Endothelial cell of umbilical vein (primary cell): ENCODE measurements at regions not wholly inside any gene's neighbourhood (a gene's known extent, or its start where the extent isn't known, plus 50 kb on each side); places are given as distances from the start of the nearest gene placed in this dataset.

Experiments used
- BruUV-seq: library from RNA; stranded (reverse); fragments of 400-500 nt; replicated peaks from 2 replicates; lab custom pipeline; 2021; lab: Mats Ljungman, UMichigan
- CTCF ChIA-PET: fragments of 300-600, 350-600 bp; sonication (Branson Sonifier 250); formaldehyde crosslinking; loops from one replicate; lab custom pipeline; 2021; ENCODE audit warnings: antibody characterized with exemption, inconsistent platforms; lab: Charles Lee
- POLR2A ChIA-PET: fragments of 300-600, 350-600 bp; sonication (Branson Sonifier 250); formaldehyde crosslinking; loops from one replicate; lab custom pipeline; 2021; ENCODE audit warnings: antibody characterized with exemption, inconsistent platforms; lab: Charles Lee
- DNase-seq: peaks from one replicate; pipeline ENCODE4 v3.0.0-alpha.2; 2011; ENCODE audit warnings: low read depth, low spot score
- FAIRE-seq: peaks from 2 replicates; lab custom pipeline; 2011; peaks lifted over from hg19 to GRCh38; lab: Jason Lieb, UNC
- H2AFZ ChIP-seq: 2 replicates; pipeline ENCODE4 v1.6.0; 2012; ENCODE audit warnings: low read depth, low read length, control low read depth, inconsistent platforms
- H3K27ac ChIP-seq: 2 replicates; pipeline ENCODE4 v1.5.1; 2011; ENCODE audit warnings: low read depth, mild to moderate bottlenecking, control low read depth, low read length, moderate library complexity; ENCODE audit not compliant: insufficient read depth
- H3K27me3 ChIP-seq, 2 experiments: 2 replicates each; pipeline versions ENCODE4 v1.6.0 to v1.6.1; 2011; ENCODE audit warnings: low read length in 2 of 2, mixed read lengths in 1 of 2; ENCODE audit not compliant: control insufficient read depth in 2 of 2, insufficient read depth in 2 of 2
- H3K36me3 ChIP-seq, 2 experiments: 2 replicates in 1 of 2; 3 replicates in 1 of 2; pipeline ENCODE4 v1.5.1; 2011; ENCODE audit warnings: low read length in 2 of 2, mild to moderate bottlenecking in 1 of 2, moderate library complexity in 1 of 2; ENCODE audit not compliant: control insufficient read depth in 2 of 2, insufficient read depth in 2 of 2; ENCODE audit errors: extremely low read depth in 1 of 2
- H3K4me1 ChIP-seq: 3 replicates; pipeline ENCODE4 v1.5.1; 2011; ENCODE audit warnings: mild to moderate bottlenecking, low read length; ENCODE audit not compliant: control insufficient read depth, insufficient read depth; ENCODE audit errors: extremely low read depth
- H3K4me2 ChIP-seq: 2 replicates; pipeline ENCODE4 v1.6.1; 2011; ENCODE audit warnings: low read length, control low read depth, mixed read lengths; ENCODE audit not compliant: insufficient read depth
- H3K4me3 ChIP-seq, 3 experiments: fragments of 200-600 bp in 1 of 3; sonication (generic), shearing (Covaris generic) in 1 of 3; replicated peaks in 1 of 3; 2 replicates each; pipeline ENCODE4 v1.5.1; 2011 to 2016; ENCODE audit warnings: control low read depth in 3 of 3, low read length in 3 of 3, mild to moderate bottlenecking in 2 of 3, inconsistent platforms in 1 of 3, low read depth in 1 of 3, moderate library complexity in 1 of 3; ENCODE audit not compliant: insufficient read depth in 1 of 3
- H3K79me2 ChIP-seq: 2 replicates; pipeline ENCODE4 v1.6.0; 2012; ENCODE audit warnings: low read length, inconsistent platforms; ENCODE audit not compliant: control insufficient read depth, insufficient read depth
- H3K9ac ChIP-seq: replicated peaks from 2 replicates; pipeline ENCODE3; 2011; ENCODE audit warnings: low read length, control low read depth; ENCODE audit not compliant: insufficient read depth; ENCODE audit errors: extremely low read depth
- H3K9me1 ChIP-seq: replicated peaks from 3 replicates; pipeline ENCODE4 v1.6.0; 2011; ENCODE audit warnings: mild to moderate bottlenecking, low read length; ENCODE audit not compliant: control insufficient read depth, insufficient read depth; ENCODE audit errors: extremely low read depth
- H3K9me3 ChIP-seq: replicated peaks from 2 replicates; pipeline ENCODE4 v1.5.1; 2012; ENCODE audit warnings: low read length, inconsistent platforms; ENCODE audit not compliant: control insufficient read depth, insufficient read depth
- H4K20me1 ChIP-seq: replicated peaks from 2 replicates; pipeline ENCODE3; 2011; ENCODE audit warnings: mild to moderate bottlenecking, low read length; ENCODE audit not compliant: control insufficient read depth, insufficient read depth; ENCODE audit errors: extremely low read depth
- EZH2 ChIP-seq: IDR thresholded peaks from 2 replicates; pipeline ENCODE4 v1.6.1; 2012; ENCODE audit warnings: borderline replicate concordance, low read depth, mild to moderate bottlenecking, moderate library complexity, low read length, inconsistent platforms; ENCODE audit not compliant: severe bottlenecking
- FOS ChIP-seq: IDR thresholded peaks from 2 replicates; pipeline ENCODE4 v1.6.1; 2011; ENCODE audit warnings: mild to moderate bottlenecking, low read length, moderate library complexity, borderline replicate concordance; ENCODE audit not compliant: insufficient read depth
- GATA2 ChIP-seq: IDR thresholded peaks from 2 replicates; pipeline ENCODE4 v1.7.0; 2011; ENCODE audit warnings: low read depth, mild to moderate bottlenecking, moderate library complexity, mixed read lengths, low read length; ENCODE audit not compliant: insufficient read length, insufficient read depth
- JUN ChIP-seq: IDR thresholded peaks from 2 replicates; pipeline ENCODE4 v1.6.1; 2011; ENCODE audit warnings: borderline replicate concordance, low read depth; ENCODE audit not compliant: insufficient read length, insufficient read depth
- MYC ChIP-seq: IDR thresholded peaks from one replicate; pipeline ENCODE4 v1.6.1; 2011; ENCODE audit warnings: mild to moderate bottlenecking, low read depth, low read length
- POLR2A ChIP-seq: IDR thresholded peaks from 2 replicates; pipeline ENCODE4 v1.6.1; 2012; ENCODE audit warnings: low read depth, mild to moderate bottlenecking, control low read depth, low read length
- POLR2AphosphoS5 ChIP-seq: IDR thresholded peaks from 2 replicates; pipeline ENCODE4 v1.6.1; 2012; ENCODE audit warnings: low read depth, mild to moderate bottlenecking, control low read depth, low read length, moderate library complexity; ENCODE audit not compliant: insufficient read depth
- dilution Hi-C: fragments of 300-500 bp; cut with MboI; formaldehyde crosslinking; loops from one replicate; pipeline ENCODE4 v1.15.0; 2019; ENCODE audit warnings: low sequenced_read_pairs; ENCODE audit not compliant: extremely low pct_ligation_motif_present
- intact Hi-C: fragments of 100-400 bp; cut with micrococcal nuclease; formaldehyde crosslinking; loops from one replicate; pipeline ENCODE4 v1.10.0; 2022
- TF ChIP-seq, protein P1 (sequence below): IDR thresholded peaks from 2 replicates; pipeline ENCODE4 v1.6.1; 2011; ENCODE audit not compliant: insufficient read depth, insufficient read length
- TF ChIP-seq, protein P2 (sequence below), 2 donors: IDR thresholded peaks; 1 replicate in 1 of 2; 2 replicates in 1 of 2; pipeline ENCODE4 v1.5.1; 2011; ENCODE audit warnings: low read length in 2 of 2, mild to moderate bottlenecking in 2 of 2, moderate library complexity in 2 of 2, control low read depth in 1 of 2, inconsistent platforms in 1 of 2, low read depth in 1 of 2; ENCODE audit not compliant: insufficient read depth in 1 of 2; ENCODE audit errors: extremely low read depth in 1 of 2

DNA sequence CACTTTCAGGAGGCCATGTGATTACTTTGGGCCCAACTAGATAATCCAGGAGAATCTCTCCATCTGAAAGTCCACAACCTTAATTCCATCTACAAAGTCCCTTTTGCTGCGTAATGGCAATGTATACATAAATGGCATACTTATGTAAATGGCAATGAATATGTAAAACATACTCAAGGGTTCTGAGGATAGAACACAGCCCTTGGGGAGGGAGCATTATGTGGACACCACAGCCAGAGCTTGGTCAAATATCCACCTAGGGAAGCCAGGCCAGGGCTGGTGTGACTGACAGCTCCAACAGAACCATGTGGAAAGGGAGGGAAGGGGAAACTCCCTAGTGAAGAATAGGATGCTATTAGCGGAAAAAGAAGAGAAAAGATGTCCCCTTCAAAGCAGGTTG lies 496.2 kb downstream of the COG6 start:
- dilution Hi-C loops (no loop called here), intact Hi-C loops (loop anchor here (2.0 kb wide), 1 partner anchor 21 kb away; no protein-coding TSS in a partner anchor)
- ChIA-PET CTCF (no interaction called here), POLR2A (no interaction called here)
- Histone ChIP-seq H3K9me1 (no peaks in the 10 kb centered on the region), H3K4me2 (peak overlapping the region; percentile 59), H2AFZ (peak overlapping the region; percentile 32), H3K9me3 (no peaks in the 10 kb centered on the region), H3K27ac (peak overlapping the region; percentile 25), H3K4me1 (peaks cover 25% of the 10 kb centered on the region), H3K9ac (no peak overlapping the region), H3K79me2 (no peaks in the 10 kb centered on the region), H3K4me3 (no peak overlapping the region), H3K36me3 (no peaks in the 10 kb centered on the region), H3K27me3 (no peaks in the 10 kb centered on the region), H4K20me1 (no peaks in the 10 kb centered on the region)
- FAIRE-seq (no peak), DNase-seq (no peak)
- no peak for TF ChIP-seq POLR2A
- TF ChIP-seq EZH2: no peak
- TF ChIP-seq, protein P1, sequence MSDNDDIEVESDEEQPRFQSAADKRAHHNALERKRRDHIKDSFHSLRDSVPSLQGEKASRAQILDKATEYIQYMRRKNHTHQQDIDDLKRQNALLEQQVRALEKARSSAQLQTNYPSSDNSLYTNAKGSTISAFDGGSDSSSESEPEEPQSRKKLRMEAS: no peak
- TF ChIP-seq MYC: no peak
- no peak for TF ChIP-seq FOS
- no peak for TF ChIP-seq POLR2AphosphoS5
- TF ChIP-seq, protein P2, sequence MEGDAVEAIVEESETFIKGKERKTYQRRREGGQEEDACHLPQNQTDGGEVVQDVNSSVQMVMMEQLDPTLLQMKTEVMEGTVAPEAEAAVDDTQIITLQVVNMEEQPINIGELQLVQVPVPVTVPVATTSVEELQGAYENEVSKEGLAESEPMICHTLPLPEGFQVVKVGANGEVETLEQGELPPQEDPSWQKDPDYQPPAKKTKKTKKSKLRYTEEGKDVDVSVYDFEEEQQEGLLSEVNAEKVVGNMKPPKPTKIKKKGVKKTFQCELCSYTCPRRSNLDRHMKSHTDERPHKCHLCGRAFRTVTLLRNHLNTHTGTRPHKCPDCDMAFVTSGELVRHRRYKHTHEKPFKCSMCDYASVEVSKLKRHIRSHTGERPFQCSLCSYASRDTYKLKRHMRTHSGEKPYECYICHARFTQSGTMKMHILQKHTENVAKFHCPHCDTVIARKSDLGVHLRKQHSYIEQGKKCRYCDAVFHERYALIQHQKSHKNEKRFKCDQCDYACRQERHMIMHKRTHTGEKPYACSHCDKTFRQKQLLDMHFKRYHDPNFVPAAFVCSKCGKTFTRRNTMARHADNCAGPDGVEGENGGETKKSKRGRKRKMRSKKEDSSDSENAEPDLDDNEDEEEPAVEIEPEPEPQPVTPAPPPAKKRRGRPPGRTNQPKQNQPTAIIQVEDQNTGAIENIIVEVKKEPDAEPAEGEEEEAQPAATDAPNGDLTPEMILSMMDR (IDR thresholded peaks at IDR 0.05; ENCODE audit: extremely low read depth in 1 of 2, insufficient read depth in 1 of 2, low read depth in 1 of 2, low read length in 2 of 2): no peak
- no peak for TF ChIP-seq JUN
- no peak for TF ChIP-seq GATA2
- BruUV-seq: no TSS peak
